ENCODE measurements at regions not wholly inside any gene's neighbourhood (a gene's known extent, or its start where the extent isn't known, plus 50 kb on each side); places are given as distances from the start of the nearest gene placed in this dataset.

GRCh38 chr1:191176131-191176530 is 698.5 kb upstream of the BRINP3 start:
- in situ Hi-C loops (cut with MboI) (no loop called here), intact Hi-C loops (cut with micrococcal nuclease; ENCODE audit: unreplicated experiment) (no loop called here)
- ChIA-PET CTCF (no interaction called here), SMC1A (ENCODE audit: uncharacterized antibody, unreplicated experiment) (no interaction called here), RAD21 (ENCODE audit: unreplicated experiment) (no interaction called here), POLR2A (no interaction called here)
- DNase-seq (ENCODE audit: low read depth, low spot score) (no peak), FAIRE-seq (peak; percentile 61), ATAC-seq (no peak)
- H3K4me2 ChIP-seq (ENCODE audit: control insufficient read depth, insufficient read depth) = no peak overlapping the region
- no peaks in the 10 kb centered on the region for H3K27me3 ChIP-seq (replicated peaks in 1 of 2; ENCODE audit: control insufficient read depth in 2 of 2, insufficient read depth in 2 of 2, low read length in 1 of 2)
- H4K20me1 ChIP-seq (ENCODE audit: control insufficient read depth, insufficient read depth) = no peaks in the 10 kb centered on the region
- H3K9ac ChIP-seq (ENCODE audit: control insufficient read depth, insufficient read depth, low read length) = no peak overlapping the region
- H3K79me2 ChIP-seq (ENCODE audit: control insufficient read depth, insufficient read depth, low read length) = no peaks in the 10 kb centered on the region
- TF ChIP-seq PBX3 (IDR thresholded peaks at IDR 0.05; ENCODE audit: insufficient replicate concordance, low read depth, low read length) = no peak
- no peak for TF ChIP-seq HCFC1 (IDR thresholded peaks at IDR 0.05; ENCODE audit: low read length)
- TF ChIP-seq POLR2AphosphoS5 (IDR thresholded peaks at IDR 0.05; ENCODE audit: low read length) = no peak
- no peak for TF ChIP-seq E2F4 (IDR thresholded peaks at IDR 0.05; ENCODE audit: low read depth, low read length)
- no peak for TF ChIP-seq ZBTB33 (IDR thresholded peaks at IDR 0.05)
- no peak for TF ChIP-seq HDGF (IDR thresholded peaks at IDR 0.05)
- TF ChIP-seq WRNIP1 (IDR thresholded peaks at IDR 0.05; ENCODE audit: borderline replicate concordance, low read depth, low read length) = no peak
- TF ChIP-seq BRCA1 (IDR thresholded peaks at IDR 0.05; ENCODE audit: low read depth, low read length) = no peak
- no peak for TF ChIP-seq MTA3 (IDR thresholded peaks at IDR 0.05; ENCODE audit: borderline replicate concordance, low read length)
- TF ChIP-seq SPI1 (IDR thresholded peaks at IDR 0.05; ENCODE audit: borderline replicate concordance, insufficient read depth, low read depth, low read length) = no peak
- TF ChIP-seq MXI1 (IDR thresholded peaks at IDR 0.05; ENCODE audit: low read depth, low read length) = no peak
- no peak for TF ChIP-seq PML (IDR thresholded peaks at IDR 0.05; ENCODE audit: low read length)
- TF ChIP-seq NR2C1 (IDR thresholded peaks at IDR 0.05) = no peak
- no peak for TF ChIP-seq KAT2A (conservative IDR thresholded peaks at IDR 0.05; ENCODE audit: control insufficient read depth, low read depth, low read length)
- TF ChIP-seq BMI1 (IDR thresholded peaks at IDR 0.05; ENCODE audit: borderline replicate concordance) = no peak
- TF ChIP-seq CEBPB (IDR thresholded peaks at IDR 0.05; ENCODE audit: borderline replicate concordance in 1 of 2, low read depth in 2 of 2, low read length in 2 of 2) = no peak
- TF ChIP-seq POU2F2 (IDR thresholded peaks at IDR 0.05; ENCODE audit: borderline replicate concordance, low read depth, low read length) = no peak
- no peak for TF ChIP-seq ZBED1 (IDR thresholded peaks at IDR 0.05; ENCODE audit: borderline replicate concordance)
- TF ChIP-seq ZNF274 (IDR thresholded peaks at IDR 0.05; ENCODE audit: insufficient read depth, insufficient read length) = no peak
- no peak for TF ChIP-seq MYB (IDR thresholded peaks at IDR 0.05; ENCODE audit: borderline replicate concordance, low read depth, low read length)
- WGBS (ENCODE audit: insufficient coverage, insufficient replicate concordance, low lambda C conversion rate, missing lambda C conversion rate) = 97% methylated on average over 1 of the region's 1 CpG
- no TSS peak for BruUV-seq (replicated peaks)
- H3K4me3 ChIP-seq = no peak overlapping the region
- H2AFZ ChIP-seq (ENCODE audit: control insufficient read depth, low read depth, low read length) = no peak overlapping the region
- no peaks in the 10 kb centered on the region for H3K9me3 ChIP-seq (replicated peaks; ENCODE audit: control insufficient read depth, insufficient read depth, low read length)
- H3K27ac ChIP-seq (ENCODE audit: control insufficient read depth, insufficient read depth) = no peak overlapping the region
- no peaks in the 10 kb centered on the region for H3K36me3 ChIP-seq (ENCODE audit: control insufficient read depth in 2 of 2, insufficient read depth in 2 of 2, low read length in 1 of 2)
- H3K4me1 ChIP-seq (ENCODE audit: control insufficient read depth, insufficient read depth, low read length) = peaks cover 12% of the 10 kb centered on the region; the same call in 1 of the 2 replicates

Measured in GM12878 (cell line).